Stimulated activated naive B cell treated with anti-CD40 and anti-IgM and Interleukin-4, amounts not matched to agents 10 μg/mL and 1 μg/mL and 100 μg/mL, for 72 hours (primary cell): ENCODE measurements at regions not wholly inside any gene's neighbourhood (a gene's known extent, or its start where the extent isn't known, plus 50 kb on each side); places are given as distances from the start of the nearest gene placed in this dataset.

Experiments
- ATAC-seq, 2 donors: fragments of 150-1000 bp; cut with Tn5 transposase; replicated peaks; 2 replicates each; pipeline ENCODE4 v1.10.0; 2021; ENCODE audit warnings: moderate library complexity in 1 of 2
- DNase-seq: peaks from one replicate; pipeline ENCODE4 v3.0.0; 2021
- H3K27ac Mint-ChIP-seq: one replicate; pipeline ENCODE4 v1.8.0; 2022; ENCODE audit warnings: mild to moderate bottlenecking, mixed read lengths
- H3K27me3 Mint-ChIP-seq, 2 donors: one replicate each; pipeline ENCODE4 v1.8.0; 2022; ENCODE audit warnings: mixed read lengths in 2 of 2
- H3K36me3 Mint-ChIP-seq, 2 donors: one replicate each; pipeline ENCODE4 v1.8.0; 2022; ENCODE audit warnings: mixed read lengths in 2 of 2, mild to moderate bottlenecking in 1 of 2
- H3K4me1 Mint-ChIP-seq, 2 donors: one replicate each; pipeline ENCODE4 v1.8.0; 2022; ENCODE audit warnings: mixed read lengths in 2 of 2, mild to moderate bottlenecking in 1 of 2
- H3K4me3 Mint-ChIP-seq, 2 donors: one replicate each; pipeline ENCODE4 v1.8.0; 2022; ENCODE audit warnings: mild to moderate bottlenecking in 2 of 2, mixed read lengths in 2 of 2, moderate library complexity in 1 of 2
- H3K9me3 Mint-ChIP-seq, 2 donors: one replicate each; pipeline ENCODE4 v1.8.0; 2022; ENCODE audit warnings: mixed read lengths in 2 of 2, mild to moderate bottlenecking in 1 of 2

DNA sequence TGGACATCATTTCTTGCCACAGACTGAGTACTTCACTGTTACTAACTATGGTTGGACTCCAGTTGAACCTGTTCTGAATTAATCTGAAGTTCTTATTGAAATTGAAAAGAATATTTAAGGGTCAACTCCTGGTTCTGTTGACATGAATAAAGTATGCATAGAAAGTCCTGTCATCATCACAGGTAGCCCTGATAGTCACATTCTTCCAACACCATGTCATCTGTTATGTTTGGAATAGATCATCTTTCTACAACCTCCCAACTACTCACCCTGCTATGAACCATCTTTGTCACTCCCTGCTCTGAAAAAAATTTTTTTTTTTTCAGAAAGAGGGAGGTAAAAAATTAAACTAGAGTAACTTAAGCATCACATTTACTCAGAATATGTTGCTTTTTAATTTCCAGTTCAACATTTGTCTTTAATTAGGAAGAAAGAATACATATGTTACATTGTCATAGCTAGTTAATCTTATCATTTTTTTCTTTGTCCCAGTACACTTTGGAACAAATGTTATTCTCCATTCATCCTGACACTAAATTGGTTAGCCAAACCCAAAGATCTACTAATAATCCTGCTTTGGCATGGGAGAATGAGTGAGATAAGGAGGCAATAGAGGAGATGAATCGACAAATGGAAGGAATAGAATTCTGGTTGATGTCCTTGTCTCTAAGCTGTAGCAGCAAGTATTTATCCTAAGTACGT, 775.1 kb upstream of the NRSN1 start:
- Mint-ChIP-seq H3K36me3 (no peaks in the 10 kb centered on the region), H3K27me3 (no peaks in the 10 kb centered on the region)
- ATAC-seq, result no peak

GRCh38 chr6:23354004-23354403, 772.0 kb upstream of the NRSN1 start:
- no peak for DNase-seq
- H3K4me3 Mint-ChIP-seq, result no peak overlapping the region
- H3K27me3 Mint-ChIP-seq, result no peaks in the 10 kb centered on the region
- H3K27ac Mint-ChIP-seq, result no peak overlapping the region
- peaks cover 4% of the 10 kb centered on the region in 2 donors for H3K9me3 Mint-ChIP-seq
- H3K36me3 Mint-ChIP-seq, result no peaks in the 10 kb centered on the region
- no peaks in the 10 kb centered on the region for H3K4me1 Mint-ChIP-seq
- ATAC-seq, result no peak

More for the DNA sequence above, 775.1 kb upstream of the NRSN1 start:
- no peaks in the 10 kb centered on the region for H3K4me1 Mint-ChIP-seq
- no peak for DNase-seq
- H3K4me3 Mint-ChIP-seq, result no peak overlapping the region
- no peak overlapping the region for H3K27ac Mint-ChIP-seq
- H3K9me3 Mint-ChIP-seq, result peaks cover 4% of the 10 kb centered on the region in 2 donors

GRCh38 chr6:23357185-23357766, 768.7 kb upstream of the NRSN1 start:
- Mint-ChIP-seq H3K9me3 (peaks cover 4 to 5% of the 10 kb centered on the region in 2 donors), H3K27me3 (no peaks in the 10 kb centered on the region), H3K36me3 (no peaks in the 10 kb centered on the region), H3K27ac (no peak overlapping the region), H3K4me1 (no peaks in the 10 kb centered on the region), H3K4me3 (no peak overlapping the region)
- ATAC-seq (no peak), DNase-seq (no peak)

DNA sequence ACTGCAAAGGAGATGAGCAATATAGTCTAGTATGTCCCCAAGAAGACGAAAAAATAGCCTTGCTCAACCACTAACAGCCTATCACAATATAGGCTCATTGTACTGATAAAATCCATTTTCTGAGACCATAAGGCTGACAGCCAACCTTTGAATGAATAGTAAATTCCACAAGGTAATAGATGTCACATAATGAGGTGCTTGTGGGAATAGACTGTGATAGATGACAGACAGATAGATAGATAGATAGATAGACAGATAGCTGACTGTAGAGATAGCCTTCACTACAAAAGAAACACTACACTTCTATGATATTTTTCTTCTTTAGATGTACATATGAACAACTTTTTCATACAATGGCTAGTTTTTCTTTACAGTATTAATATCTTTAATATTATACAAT, 760.3 kb upstream of the NRSN1 start:
- H3K27ac Mint-ChIP-seq, result no peak overlapping the region
- ATAC-seq (no peak), DNase-seq (no peak)
- H3K36me3 Mint-ChIP-seq, result no peaks in the 10 kb centered on the region
- peaks cover 2 to 4% of the 10 kb centered on the region in 2 donors for H3K9me3 Mint-ChIP-seq
- no peaks in the 10 kb centered on the region for H3K27me3 Mint-ChIP-seq
- no peak overlapping the region for H3K4me3 Mint-ChIP-seq
- no peaks in the 10 kb centered on the region for H3K4me1 Mint-ChIP-seq

DNA sequence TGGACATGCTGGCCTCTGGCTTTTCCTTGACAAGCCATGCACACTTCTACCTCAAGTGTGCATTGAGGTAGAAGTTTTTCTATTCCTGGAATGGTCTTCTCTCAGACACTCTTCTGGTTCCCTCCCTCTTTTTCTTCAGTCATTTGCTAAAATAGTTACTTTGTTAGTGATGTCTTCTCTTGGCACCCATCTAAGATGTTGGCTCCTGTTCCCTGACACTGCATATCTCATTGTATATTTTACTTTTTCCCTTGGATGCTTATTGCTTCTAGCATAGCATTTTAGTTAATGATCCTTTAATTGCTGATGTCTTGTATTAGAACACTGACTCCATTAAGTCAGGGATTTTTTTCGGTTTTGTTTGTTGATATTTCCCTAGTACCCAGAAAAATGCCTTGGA, 758.7 kb upstream of the NRSN1 start:
- Mint-ChIP-seq H3K27me3 (no peaks in the 10 kb centered on the region), H3K9me3 (peaks cover 0 to 4% of the 10 kb centered on the region in 2 donors), H3K4me1 (no peaks in the 10 kb centered on the region), H3K4me3 (no peak overlapping the region), H3K27ac (no peak overlapping the region), H3K36me3 (no peaks in the 10 kb centered on the region)
- no peak for DNase-seq
- no peak for ATAC-seq

DNA sequence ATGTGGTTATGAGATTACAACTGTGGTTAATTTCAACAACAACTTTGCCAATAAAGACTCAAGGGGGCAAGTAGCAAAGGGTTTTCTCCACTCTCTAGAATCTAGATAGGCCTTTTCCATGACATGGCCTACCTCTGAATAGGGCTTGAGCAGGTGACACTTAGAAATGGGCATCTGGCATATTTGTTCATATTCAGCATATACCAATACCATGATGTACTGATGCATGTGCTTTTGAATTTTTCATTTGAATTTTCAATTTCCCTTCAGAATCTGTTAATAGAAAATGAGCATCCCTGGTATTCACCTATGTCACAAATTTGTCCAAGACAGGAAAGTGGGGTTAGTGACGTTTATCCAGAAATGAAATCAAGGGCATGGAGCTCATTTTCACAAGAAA, 757.5 kb upstream of the NRSN1 start:
- no peak overlapping the region for H3K4me3 Mint-ChIP-seq
- H3K27me3 Mint-ChIP-seq, result no peaks in the 10 kb centered on the region
- no peaks in the 10 kb centered on the region for H3K36me3 Mint-ChIP-seq
- DNase-seq (no peak), ATAC-seq (no peak)
- H3K9me3 Mint-ChIP-seq, result peaks cover 0 to 4% of the 10 kb centered on the region in 2 donors
- H3K4me1 Mint-ChIP-seq, result no peaks in the 10 kb centered on the region
- H3K27ac Mint-ChIP-seq, result no peak overlapping the region

GRCh38 chr6:23370051-23370450, 756.0 kb upstream of the NRSN1 start:
- Mint-ChIP-seq H3K27me3 (no peaks in the 10 kb centered on the region), H3K9me3 (peaks cover 0 to 4% of the 10 kb centered on the region in 2 donors), H3K36me3 (no peaks in the 10 kb centered on the region), H3K4me3 (no peak overlapping the region), H3K4me1 (no peaks in the 10 kb centered on the region), H3K27ac (no peak overlapping the region)
- DNase-seq, result no peak
- no peak for ATAC-seq

- ATAC-seq (no peak), DNase-seq (no peak)
- Mint-ChIP-seq H3K9me3 (peaks cover 0 to 4% of the 10 kb centered on the region in 2 donors), H3K27ac (no peak overlapping the region), H3K36me3 (no peaks in the 10 kb centered on the region), H3K4me3 (no peak overlapping the region), H3K4me1 (no peaks in the 10 kb centered on the region), H3K27me3 (no peaks in the 10 kb centered on the region)
These were observed 754.7 kb upstream of the NRSN1 start for GRCh38 chr6:23371132-23371915.

DNA sequence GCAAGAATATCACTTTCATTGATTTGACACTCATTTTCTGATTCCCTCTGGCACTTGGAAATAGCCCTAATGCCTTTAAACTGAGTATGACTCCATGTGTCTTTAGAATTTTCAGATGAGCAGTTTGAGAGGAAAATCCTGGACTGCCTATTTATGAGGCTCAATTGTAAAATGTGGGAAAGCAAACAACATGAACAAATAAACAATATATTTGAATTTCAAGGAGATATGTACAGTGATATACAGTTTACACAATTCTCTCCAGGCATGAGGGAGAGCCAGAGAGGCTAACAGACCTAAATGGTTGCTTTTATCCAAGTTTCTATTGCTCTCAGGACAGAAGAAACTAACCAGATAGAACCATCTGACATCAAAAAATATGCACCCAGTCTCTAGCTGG, 748.2 kb upstream of the NRSN1 start:
- DNase-seq (no peak), ATAC-seq (no peak)
- Mint-ChIP-seq H3K27ac (no peak overlapping the region), H3K9me3 (peaks cover 0 to 5% of the 10 kb centered on the region in 2 donors), H3K27me3 (no peaks in the 10 kb centered on the region), H3K4me1 (no peaks in the 10 kb centered on the region), H3K4me3 (no peak overlapping the region), H3K36me3 (no peaks in the 10 kb centered on the region)

DNA sequence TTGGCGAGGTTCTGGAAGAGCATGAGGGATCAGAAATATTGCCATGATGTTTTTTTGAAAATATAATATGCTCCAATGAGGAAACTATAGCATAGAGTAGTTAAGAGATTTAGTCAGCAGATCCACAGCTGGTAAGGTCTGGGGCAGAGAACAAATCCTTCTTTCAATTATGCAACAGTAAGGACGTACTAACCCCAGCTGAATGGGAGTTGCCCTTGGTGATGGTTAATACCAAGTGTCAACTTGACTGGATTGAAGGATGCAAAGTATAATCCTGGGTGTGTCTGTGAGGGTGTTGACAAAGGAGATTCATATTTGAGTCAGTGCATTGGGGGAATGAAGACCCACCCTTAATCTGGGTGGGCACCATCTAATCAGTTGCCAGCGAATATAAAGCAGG, 745.5 kb upstream of the NRSN1 start:
- Mint-ChIP-seq H3K27me3 (no peaks in the 10 kb centered on the region), H3K36me3 (no peaks in the 10 kb centered on the region), H3K4me1 (no peaks in the 10 kb centered on the region), H3K4me3 (no peak overlapping the region), H3K27ac (no peak overlapping the region), H3K9me3 (peaks cover 0 to 5% of the 10 kb centered on the region in 2 donors)
- no peak for DNase-seq
- no peak for ATAC-seq

- H3K4me3 Mint-ChIP-seq, result no peak overlapping the region
- H3K9me3 Mint-ChIP-seq, result peaks cover 0 to 2% of the 10 kb centered on the region in 2 donors
- no peak overlapping the region for H3K27ac Mint-ChIP-seq
- H3K36me3 Mint-ChIP-seq, result no peaks in the 10 kb centered on the region
- ATAC-seq (no peak), DNase-seq (no peak)
- no peaks in the 10 kb centered on the region for H3K4me1 Mint-ChIP-seq
- no peaks in the 10 kb centered on the region for H3K27me3 Mint-ChIP-seq
These were observed 737.8 kb upstream of the NRSN1 start for GRCh38 chr6:23388086-23388783.

GRCh38 chr6:23389386-23389785, 736.6 kb upstream of the NRSN1 start:
- DNase-seq, result no peak
- no peaks in the 10 kb centered on the region for H3K36me3 Mint-ChIP-seq
- H3K27ac Mint-ChIP-seq, result no peak overlapping the region
- no peak for ATAC-seq
- no peaks in the 10 kb centered on the region for H3K4me1 Mint-ChIP-seq
- no peaks in the 10 kb centered on the region for H3K27me3 Mint-ChIP-seq
- no peak overlapping the region for H3K4me3 Mint-ChIP-seq
- H3K9me3 Mint-ChIP-seq, result peaks cover 0 to 6% of the 10 kb centered on the region in 2 donors

- Mint-ChIP-seq H3K4me1 (no peaks in the 10 kb centered on the region), H3K4me3 (no peak overlapping the region), H3K9me3 (peaks cover 0 to 6% of the 10 kb centered on the region in 2 donors), H3K27me3 (no peaks in the 10 kb centered on the region), H3K27ac (no peak overlapping the region), H3K36me3 (no peaks in the 10 kb centered on the region)
- ATAC-seq (no peak), DNase-seq (no peak)
These were observed 735.8 kb upstream of the NRSN1 start for GRCh38 chr6:23390221-23390620.

DNA sequence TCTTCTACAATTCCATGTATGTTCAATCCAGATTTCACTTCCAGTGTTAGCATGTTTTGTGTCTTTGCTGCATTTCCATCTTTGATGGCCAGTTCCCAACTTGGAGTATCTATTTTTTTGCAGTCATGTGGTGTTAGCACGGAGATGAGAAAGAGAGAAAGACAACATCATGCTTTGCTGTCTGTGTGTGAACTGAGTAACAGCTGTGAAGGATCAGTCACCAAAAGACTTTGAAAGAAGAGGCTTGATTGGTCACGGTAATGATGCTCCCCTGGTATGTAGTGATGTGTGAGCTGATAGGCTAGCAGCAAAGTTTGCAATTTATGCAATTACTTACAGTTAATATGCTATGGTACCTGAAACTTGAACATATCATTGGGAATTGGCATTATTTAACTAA, 731.3 kb upstream of the NRSN1 start:
- no peak for ATAC-seq
- no peaks in the 10 kb centered on the region for H3K36me3 Mint-ChIP-seq
- peaks cover 0 to 6% of the 10 kb centered on the region in 2 donors for H3K9me3 Mint-ChIP-seq
- no peaks in the 10 kb centered on the region for H3K27me3 Mint-ChIP-seq
- H3K4me3 Mint-ChIP-seq, result no peak overlapping the region
- no peak for DNase-seq
- no peak overlapping the region for H3K27ac Mint-ChIP-seq
- no peaks in the 10 kb centered on the region for H3K4me1 Mint-ChIP-seq
